Smooth muscle cell of the brain vasculature (primary cell): ENCODE measurements at regions not wholly inside any gene's neighbourhood (a gene's known extent, or its start where the extent isn't known, plus 50 kb on each side); places are given as distances from the start of the nearest gene placed in this dataset.

Experiments
- DNase-seq: peaks from one replicate; pipeline ENCODE4 v3.0.0-alpha.2; 2012; ENCODE audit warnings: low read depth, low spot score

DNA sequence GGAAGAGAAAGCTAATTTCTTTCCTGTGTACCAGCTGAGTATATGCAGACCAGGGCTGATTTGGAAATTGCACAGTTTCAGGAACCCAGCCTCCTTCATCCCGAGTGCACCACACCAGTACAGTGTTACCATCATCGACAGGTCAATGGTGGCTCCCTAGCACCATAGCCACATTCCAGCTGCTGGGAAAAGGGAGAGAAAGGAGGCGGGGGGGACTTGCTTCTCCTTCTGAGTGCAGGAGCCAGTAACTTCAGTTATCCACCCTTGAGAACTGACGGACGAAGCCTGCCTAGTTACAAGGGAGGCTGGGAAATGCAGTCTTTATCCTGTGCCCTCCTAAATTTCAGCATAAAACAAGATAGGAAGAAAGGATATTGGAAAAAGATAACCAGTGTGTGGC, 129.7 kb upstream of the PRICKLE2 start:
- no peak for DNase-seq

DNA sequence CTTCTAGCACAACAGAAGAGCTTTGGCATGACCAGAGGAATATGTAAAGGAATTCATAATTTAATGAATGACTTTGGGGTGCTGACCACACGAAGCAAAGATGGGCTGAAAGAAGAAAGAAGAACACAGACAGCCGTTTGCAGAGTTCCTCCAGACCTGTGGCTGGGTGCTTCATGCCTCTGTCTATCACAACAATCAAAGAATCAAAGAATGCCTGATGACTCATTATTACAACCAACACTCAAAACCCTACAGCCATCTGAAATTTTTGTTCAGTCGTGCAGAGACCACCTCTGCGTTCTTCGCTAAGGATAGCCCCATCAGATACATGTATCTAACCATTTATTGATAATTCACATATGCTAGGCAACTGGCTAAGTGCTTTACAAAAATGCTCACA, 129.0 kb upstream of the PRICKLE2 start:
- no peak for DNase-seq

DNA sequence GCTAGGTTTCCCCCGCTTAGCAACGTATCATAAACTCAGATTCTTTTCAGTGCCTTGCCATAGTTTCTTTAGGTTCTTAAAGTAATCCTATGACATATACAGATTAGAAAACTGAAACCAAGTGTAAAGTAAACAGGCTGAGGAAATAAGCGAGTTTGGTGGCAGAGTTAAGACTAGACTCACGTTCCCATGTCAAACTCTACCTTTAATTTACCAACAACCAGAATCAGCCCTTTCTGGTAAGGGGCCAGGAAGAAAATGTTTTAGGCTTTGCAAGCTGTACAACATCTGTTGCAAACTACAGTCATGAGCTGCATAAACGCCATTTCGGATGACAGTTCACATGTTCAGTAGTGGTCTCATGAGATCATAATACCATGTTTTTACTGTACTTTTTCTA, 128.0 kb upstream of the PRICKLE2 start:
- DNase-seq, result no peak

DNA sequence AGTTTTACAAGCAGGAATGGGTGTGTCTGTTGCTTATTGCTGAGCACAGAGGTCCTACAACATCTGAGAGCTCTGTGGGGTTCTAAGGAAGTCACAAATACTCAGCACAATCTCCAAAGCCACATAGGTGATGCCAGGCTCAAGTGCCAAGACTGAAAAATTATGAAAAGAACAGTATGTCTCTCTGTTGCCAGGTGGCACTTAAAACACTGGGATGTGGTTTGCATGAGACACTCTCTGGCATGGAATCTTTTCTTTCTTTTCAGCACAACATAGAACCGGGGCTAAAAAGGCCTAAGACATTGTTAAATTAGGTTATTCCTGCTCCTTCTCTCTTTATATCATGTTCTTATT, 127.3 kb upstream of the PRICKLE2 start:
- no peak for DNase-seq

GRCh38 chr3:64351713-64352638, 126.7 kb upstream of the PRICKLE2 start:
- no peak for DNase-seq

- DNase-seq, result no peak
These were observed 124.3 kb upstream of the PRICKLE2 start for GRCh38 chr3:64349551-64349950.

- no peak for DNase-seq
These were observed 120.1 kb upstream of the PRICKLE2 start for GRCh38 chr3:64345371-64345770.

DNA sequence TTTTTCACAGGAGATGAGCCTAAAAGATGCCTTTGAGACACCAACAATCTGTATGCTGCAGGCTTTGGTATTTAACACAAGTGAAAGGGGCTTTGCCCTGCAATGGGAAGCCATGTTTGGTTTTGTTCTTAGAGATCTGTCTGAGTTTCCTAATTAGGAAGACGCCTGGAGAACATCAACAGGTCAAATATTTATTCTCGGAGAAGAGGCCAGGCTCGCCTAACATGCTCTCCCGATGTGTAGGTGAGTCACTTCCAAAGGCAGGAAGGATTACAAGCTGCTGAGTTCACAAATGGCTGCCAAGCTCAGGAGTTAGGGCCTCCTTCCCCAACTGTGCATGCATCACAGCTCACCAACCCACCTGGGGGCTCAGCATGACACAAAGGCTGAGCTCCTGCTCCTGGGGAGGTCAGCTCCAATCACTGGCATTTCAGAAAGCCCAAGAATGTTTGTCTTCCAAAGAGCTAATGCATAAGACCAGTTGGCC, 119.5 kb upstream of the PRICKLE2 start:
- no peak for DNase-seq

DNA sequence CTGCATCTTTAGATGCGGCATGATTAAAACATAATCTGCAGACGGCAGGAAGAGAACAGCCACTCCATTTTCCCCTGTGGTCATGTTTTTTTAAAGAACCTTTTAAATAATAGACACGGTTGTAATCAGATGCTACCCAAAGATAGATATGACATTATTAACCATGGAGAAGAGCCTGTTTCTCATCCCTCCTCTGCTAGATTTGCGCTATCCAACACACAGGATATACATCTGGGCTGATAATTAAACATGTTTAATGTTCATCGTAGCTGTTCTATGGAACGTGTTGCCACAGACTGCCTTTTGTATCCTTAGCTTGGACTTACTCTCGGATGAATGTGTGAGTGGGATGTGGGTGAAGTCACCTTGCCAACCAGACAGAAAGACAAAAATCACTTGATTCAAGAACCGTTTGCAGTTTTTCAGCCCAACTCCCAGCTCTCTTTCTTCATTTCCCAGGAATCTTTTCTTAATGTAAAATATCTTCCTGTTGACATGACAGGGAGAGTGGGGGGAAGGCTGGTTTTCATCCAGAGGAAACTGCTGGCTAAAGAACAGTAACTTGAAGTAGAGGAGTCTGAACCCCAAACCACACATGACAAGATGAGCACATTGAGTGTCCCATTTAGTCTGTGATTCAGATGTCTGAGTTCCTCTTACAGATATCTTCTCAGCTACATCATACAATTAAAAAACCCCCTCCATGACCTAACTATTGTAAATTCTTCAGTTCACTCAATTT, 118.6 kb upstream of the PRICKLE2 start:
- no peak for DNase-seq

GRCh38 chr3:64342940-64343688, 117.8 kb upstream of the PRICKLE2 start:
- DNase-seq, result no peak

- DNase-seq, result no peak
These were observed 116.0 kb upstream of the PRICKLE2 start for GRCh38 chr3:64341296-64341695.

DNA sequence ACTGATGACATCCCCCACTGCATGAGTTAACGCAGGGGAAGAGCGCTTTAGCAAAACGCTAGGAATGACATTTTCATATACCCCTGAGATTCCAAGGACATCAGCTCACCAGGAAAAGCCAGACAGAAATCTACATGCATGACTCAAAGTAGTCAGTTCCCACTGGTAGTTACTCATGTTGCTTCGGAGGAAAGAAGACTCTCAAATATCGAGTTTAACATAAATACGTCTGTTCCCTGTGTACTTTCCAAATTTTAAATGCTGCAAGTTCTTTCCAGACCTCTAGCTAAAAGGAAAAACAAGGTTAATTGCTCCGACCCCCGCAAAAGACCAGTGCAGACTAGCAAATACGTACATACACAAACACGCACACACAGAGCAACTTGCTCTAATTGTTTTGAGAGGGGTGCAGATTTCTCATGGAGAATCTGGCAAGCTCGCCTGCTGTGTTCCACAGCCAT, 115.4 kb upstream of the PRICKLE2 start:
- no peak for DNase-seq

DNA sequence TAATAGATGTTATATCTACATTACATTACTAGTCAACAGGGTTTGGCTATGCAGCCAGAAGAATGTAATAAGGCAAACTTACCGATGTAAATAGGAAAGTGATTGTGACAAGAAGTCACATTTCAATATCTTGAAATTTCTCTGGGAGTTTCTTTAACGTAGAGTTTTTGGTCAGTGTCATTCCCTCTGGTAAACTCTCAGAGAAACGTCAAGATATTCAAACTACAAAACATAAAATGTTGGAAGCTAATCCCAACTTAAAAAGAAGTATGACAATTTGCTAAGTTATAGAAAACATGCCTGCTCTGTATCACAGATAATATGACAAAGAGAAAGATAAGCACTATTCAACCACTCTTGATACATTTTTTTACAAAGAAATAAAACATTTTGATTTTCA, 111.2 kb upstream of the PRICKLE2 start:
- no peak for DNase-seq

- no peak for DNase-seq
These were observed 107.4 kb upstream of the PRICKLE2 start for GRCh38 chr3:64332459-64333350.

DNA sequence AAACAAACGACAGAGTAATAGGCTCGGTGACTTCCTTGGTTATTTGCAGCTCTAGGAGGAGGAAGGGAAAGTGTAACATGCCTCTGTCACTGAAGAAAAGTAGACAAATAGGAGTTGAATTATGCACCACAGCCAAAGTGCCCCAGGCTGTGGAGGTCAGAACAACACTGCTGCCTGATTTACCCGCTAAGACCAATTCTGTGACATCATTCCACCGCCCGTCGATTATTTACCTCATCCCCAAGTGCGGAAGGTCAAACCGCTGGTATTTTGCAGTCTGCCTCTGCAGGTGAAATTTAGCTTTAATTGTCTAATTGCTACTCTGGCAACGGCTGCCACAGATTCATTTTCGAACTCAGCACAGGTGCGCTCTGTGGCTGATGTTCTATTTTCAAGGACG, 106.3 kb upstream of the PRICKLE2 start:
- no peak for DNase-seq

GRCh38 chr3:64329037-64329436, 103.8 kb upstream of the PRICKLE2 start:
- no peak for DNase-seq

GRCh38 chr3:64327100-64327804, 102.0 kb upstream of the PRICKLE2 start:
- DNase-seq, result no peak

- no peak for DNase-seq
These were observed 96.5 kb upstream of the PRICKLE2 start for GRCh38 chr3:64321747-64322146.

DNA sequence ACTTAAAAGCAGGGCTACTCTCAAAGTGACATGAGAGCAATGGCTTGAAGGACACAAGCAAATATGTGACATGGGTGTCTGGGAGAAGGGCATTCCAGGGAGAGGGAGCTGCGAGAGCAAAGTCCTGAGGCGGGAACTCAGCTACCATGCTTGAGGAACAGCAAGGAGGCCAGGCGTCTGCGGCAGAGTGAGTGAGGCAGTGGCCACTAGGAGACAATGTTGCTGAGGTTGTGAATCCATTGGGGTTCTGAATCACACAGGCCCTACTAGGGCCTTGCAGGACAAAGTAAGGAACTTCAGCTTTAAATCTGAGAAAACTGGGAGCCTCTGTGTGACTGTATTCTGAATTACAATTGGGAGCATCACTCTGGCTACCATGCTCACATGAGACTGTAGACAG, 94.1 kb upstream of the PRICKLE2 start:
- DNase-seq, result no peak

- DNase-seq, result no peak
These were observed 93.5 kb upstream of the PRICKLE2 start for GRCh38 chr3:64318668-64319271.
